AG04450 (cell line): ENCODE measurements at regions not wholly inside any gene's neighbourhood (a gene's known extent, or its start where the extent isn't known, plus 50 kb on each side); places are given as distances from the start of the nearest gene placed in this dataset.
"Not testable (repeated sequence)": the region's sequence is repeated elsewhere in the genome, so short reads cannot be mapped to it uniquely, and the experiment has no call there.

Experiments
- CTCF ChIA-PET: fragments of 300-600, 350-600 bp; formaldehyde crosslinking; extraction: SDS; loops from one replicate; lab custom pipeline; 2022; ENCODE audit warnings: antibody characterized with exemption, inconsistent platforms; lab: Charles Lee
- POLR2A ChIA-PET: fragments of 350-600 bp; formaldehyde crosslinking; extraction: SDS; loops from one replicate; lab custom pipeline; 2021; ENCODE audit warnings: antibody characterized with exemption, inconsistent platforms; lab: Yijun Ruan, JAX
- DNase-seq: peaks from one replicate; pipeline ENCODE4 v3.0.0-alpha.2; 2011; ENCODE audit warnings: low read depth, low spot score
- H3K27ac ChIP-seq: one replicate; pipeline ENCODE4 v1.5.1; 2012; ENCODE audit warnings: low read depth, low read length, control low read depth
- H3K27me3 ChIP-seq: one replicate; pipeline ENCODE4 v1.6.0; 2012; ENCODE audit warnings: low read length; ENCODE audit not compliant: control insufficient read depth, insufficient read depth
- H3K4me3 ChIP-seq: 2 replicates; pipeline ENCODE4 v1.5.1; 2011; ENCODE audit warnings: mild to moderate bottlenecking, low read depth, low read length, control low read depth
- H3K9me3 ChIP-seq: 2 replicates; pipeline ENCODE4 v1.5.1; 2012; ENCODE audit warnings: low read length; ENCODE audit not compliant: control insufficient read depth, insufficient read depth
- TF ChIP-seq, protein P1 (sequence below): IDR thresholded peaks from 2 replicates; pipeline ENCODE4 v1.5.1; 2011; ENCODE audit warnings: low read depth, low read length, control low read depth, inconsistent platforms

GRCh38 chr10:14421941-14422340 is 91.2 kb upstream of the FRMD4A start:
- CTCF ChIA-PET: no interaction called here
- TF ChIP-seq, protein P1, sequence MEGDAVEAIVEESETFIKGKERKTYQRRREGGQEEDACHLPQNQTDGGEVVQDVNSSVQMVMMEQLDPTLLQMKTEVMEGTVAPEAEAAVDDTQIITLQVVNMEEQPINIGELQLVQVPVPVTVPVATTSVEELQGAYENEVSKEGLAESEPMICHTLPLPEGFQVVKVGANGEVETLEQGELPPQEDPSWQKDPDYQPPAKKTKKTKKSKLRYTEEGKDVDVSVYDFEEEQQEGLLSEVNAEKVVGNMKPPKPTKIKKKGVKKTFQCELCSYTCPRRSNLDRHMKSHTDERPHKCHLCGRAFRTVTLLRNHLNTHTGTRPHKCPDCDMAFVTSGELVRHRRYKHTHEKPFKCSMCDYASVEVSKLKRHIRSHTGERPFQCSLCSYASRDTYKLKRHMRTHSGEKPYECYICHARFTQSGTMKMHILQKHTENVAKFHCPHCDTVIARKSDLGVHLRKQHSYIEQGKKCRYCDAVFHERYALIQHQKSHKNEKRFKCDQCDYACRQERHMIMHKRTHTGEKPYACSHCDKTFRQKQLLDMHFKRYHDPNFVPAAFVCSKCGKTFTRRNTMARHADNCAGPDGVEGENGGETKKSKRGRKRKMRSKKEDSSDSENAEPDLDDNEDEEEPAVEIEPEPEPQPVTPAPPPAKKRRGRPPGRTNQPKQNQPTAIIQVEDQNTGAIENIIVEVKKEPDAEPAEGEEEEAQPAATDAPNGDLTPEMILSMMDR: no peak

GRCh38 chr10:14417336-14417735 is 86.6 kb upstream of the FRMD4A start:
- H3K9me3 ChIP-seq, DNase-seq, POLR2A ChIA-PET, H3K4me3 ChIP-seq, H3K27ac ChIP-seq, CTCF ChIA-PET, H3K27me3 ChIP-seq: not testable (repeated sequence)

More at GRCh38 chr10:14421941-14422340, 91.2 kb upstream of the FRMD4A start:
- POLR2A ChIA-PET: no interaction called here
- H3K9me3 ChIP-seq: no peaks in the 10 kb centered on the region
- H3K27me3 ChIP-seq: no peaks in the 10 kb centered on the region
- DNase-seq: no peak
- no peak overlapping the region for H3K4me3 ChIP-seq
- no peak overlapping the region for H3K27ac ChIP-seq

DNA sequence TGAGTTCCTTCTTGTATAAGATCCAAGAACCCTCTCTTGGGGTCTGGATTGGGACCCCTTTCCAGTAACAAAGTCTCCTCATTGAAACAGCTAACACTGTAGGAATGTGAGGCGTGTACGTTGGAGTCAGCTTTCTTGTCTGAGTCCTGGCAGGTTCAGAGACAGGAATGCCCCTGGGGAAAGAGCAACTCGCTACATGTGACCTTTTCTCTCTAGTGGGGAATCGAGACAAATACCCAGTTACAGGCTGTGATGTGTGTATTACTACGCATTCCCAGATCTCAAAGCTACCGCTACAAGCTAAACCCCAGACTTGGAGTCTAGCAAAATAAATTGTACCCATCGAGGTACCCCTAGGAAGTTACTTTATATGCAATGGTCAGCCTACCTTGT is 85.6 kb upstream of the FRMD4A start:
- TF ChIP-seq, protein P1: no peak
- POLR2A ChIA-PET: no interaction called here
- CTCF ChIA-PET: no interaction called here
- DNase-seq: no peak
- H3K4me3 ChIP-seq: no peak overlapping the region
- no peaks in the 10 kb centered on the region for H3K27me3 ChIP-seq
- H3K27ac ChIP-seq: no peak overlapping the region
- no peaks in the 10 kb centered on the region for H3K9me3 ChIP-seq

- no peaks in the 10 kb centered on the region for H3K9me3 ChIP-seq
- POLR2A ChIA-PET: no interaction called here
- no peak overlapping the region for H3K4me3 ChIP-seq
- no peak overlapping the region for H3K27ac ChIP-seq
- TF ChIP-seq, protein P1: no peak
- CTCF ChIA-PET: no interaction called here
- H3K27me3 ChIP-seq: no peaks in the 10 kb centered on the region
- no peak for DNase-seq
These were observed 85.1 kb upstream of the FRMD4A start for GRCh38 chr10:14415676-14416307.

GRCh38 chr10:14414901-14415300 is 84.2 kb upstream of the FRMD4A start:
- Histone ChIP-seq H3K4me3 (no peak overlapping the region), H3K9me3 (no peaks in the 10 kb centered on the region), H3K27me3 (no peaks in the 10 kb centered on the region), H3K27ac (no peak overlapping the region)
- CTCF ChIA-PET: no interaction called here
- DNase-seq: peak; percentile 32
- TF ChIP-seq, protein P1: no peak
- POLR2A ChIA-PET: no interaction called here
